Gastroesophageal sphincter (tissue), 3 donors: ENCODE measurements at regions not wholly inside any gene's neighbourhood (a gene's known extent, or its start where the extent isn't known, plus 50 kb on each side); places are given as distances from the start of the nearest gene placed in this dataset.

ENCODE experiments used
- POLR2A ChIP-seq, 2 donors: fragments of 450-650 bp; IDR thresholded peaks; one replicate each; pipeline ENCODE4 v1.6.1; 2017; ENCODE audit warnings: antibody characterized with exemption in 2 of 2, mild to moderate bottlenecking in 2 of 2, moderate library complexity in 1 of 2
- TF ChIP-seq, protein P1 (sequence below), 4 experiments: fragments of 200-600 bp in 2 of 4; fragments of 450-650 bp in 2 of 4; sonication (generic) in 1 of 4; IDR thresholded peaks; one replicate each; pipeline ENCODE4 v1.5.1; 2017 to 2019; ENCODE audit warnings: antibody characterized with exemption in 4 of 4, mild to moderate bottlenecking in 2 of 4, moderate library complexity in 2 of 4

DNA sequence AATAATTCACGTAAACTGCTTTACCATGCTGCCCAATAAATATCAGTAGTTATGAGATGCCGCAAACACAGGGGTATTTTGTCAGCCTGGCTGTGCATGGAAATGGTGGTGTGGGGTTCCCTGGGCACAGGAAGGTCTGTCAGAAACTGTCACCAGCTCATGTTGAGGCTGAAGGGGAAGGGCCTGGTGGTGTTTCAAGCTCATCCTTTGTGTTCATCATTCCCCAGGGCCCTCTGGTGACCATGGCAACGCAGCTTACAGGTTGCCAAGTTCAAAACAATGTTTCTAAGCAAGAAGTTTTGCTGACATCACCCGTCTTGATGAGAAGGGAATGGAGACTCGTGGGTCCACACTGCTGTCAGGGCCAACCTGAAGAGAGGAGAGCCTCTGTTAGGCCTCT, 348.9 kb upstream of the C16orf82 start:
- TF ChIP-seq POLR2A (IDR thresholded peaks at IDR 0.05) = no peak
- TF ChIP-seq, protein P1, sequence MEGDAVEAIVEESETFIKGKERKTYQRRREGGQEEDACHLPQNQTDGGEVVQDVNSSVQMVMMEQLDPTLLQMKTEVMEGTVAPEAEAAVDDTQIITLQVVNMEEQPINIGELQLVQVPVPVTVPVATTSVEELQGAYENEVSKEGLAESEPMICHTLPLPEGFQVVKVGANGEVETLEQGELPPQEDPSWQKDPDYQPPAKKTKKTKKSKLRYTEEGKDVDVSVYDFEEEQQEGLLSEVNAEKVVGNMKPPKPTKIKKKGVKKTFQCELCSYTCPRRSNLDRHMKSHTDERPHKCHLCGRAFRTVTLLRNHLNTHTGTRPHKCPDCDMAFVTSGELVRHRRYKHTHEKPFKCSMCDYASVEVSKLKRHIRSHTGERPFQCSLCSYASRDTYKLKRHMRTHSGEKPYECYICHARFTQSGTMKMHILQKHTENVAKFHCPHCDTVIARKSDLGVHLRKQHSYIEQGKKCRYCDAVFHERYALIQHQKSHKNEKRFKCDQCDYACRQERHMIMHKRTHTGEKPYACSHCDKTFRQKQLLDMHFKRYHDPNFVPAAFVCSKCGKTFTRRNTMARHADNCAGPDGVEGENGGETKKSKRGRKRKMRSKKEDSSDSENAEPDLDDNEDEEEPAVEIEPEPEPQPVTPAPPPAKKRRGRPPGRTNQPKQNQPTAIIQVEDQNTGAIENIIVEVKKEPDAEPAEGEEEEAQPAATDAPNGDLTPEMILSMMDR (IDR thresholded peaks at IDR 0.05) = no peak
